Neural cell (in vitro differentiated cells): ENCODE measurements at regions not wholly inside any gene's neighbourhood (a gene's known extent, or its start where the extent isn't known, plus 50 kb on each side); places are given as distances from the start of the nearest gene placed in this dataset.

Source experiments
- EP300 ChIP-seq: fragments of 450-650 bp; conservative IDR thresholded peaks from 2 replicates; pipeline ENCODE4 v1.6.1; 2014; ENCODE audit warnings: antibody characterized with exemption, mild to moderate bottlenecking, moderate library complexity; ENCODE audit not compliant: poor library complexity, severe bottlenecking
- EZH2 ChIP-seq: fragments of 200-600, 300-800 bp; shearing (Covaris generic), sonication (generic); IDR thresholded peaks from 2 replicates; pipeline ENCODE4 v1.6.1; 2014; ENCODE audit warnings: antibody characterized with exemption, low read length, borderline replicate concordance, mild to moderate bottlenecking; ENCODE audit not compliant: insufficient read depth, poor library complexity, severe bottlenecking
- SMC3 ChIP-seq: fragments of 450-650 bp; conservative IDR thresholded peaks from 2 replicates; pipeline ENCODE4 v1.6.1; 2014; ENCODE audit warnings: antibody characterized with exemption, mild to moderate bottlenecking, moderate library complexity; ENCODE audit not compliant: poor library complexity
- TAF1 ChIP-seq: IDR thresholded peaks from 2 replicates; pipeline ENCODE4 v1.6.1; 2012; ENCODE audit warnings: low read depth
- TF ChIP-seq, protein P1 (sequence below): fragments of 450-650 bp; IDR thresholded peaks from 2 replicates; pipeline ENCODE4 v1.5.1; 2014; ENCODE audit warnings: antibody characterized with exemption, mild to moderate bottlenecking, moderate library complexity; ENCODE audit not compliant: poor library complexity, severe bottlenecking

DNA sequence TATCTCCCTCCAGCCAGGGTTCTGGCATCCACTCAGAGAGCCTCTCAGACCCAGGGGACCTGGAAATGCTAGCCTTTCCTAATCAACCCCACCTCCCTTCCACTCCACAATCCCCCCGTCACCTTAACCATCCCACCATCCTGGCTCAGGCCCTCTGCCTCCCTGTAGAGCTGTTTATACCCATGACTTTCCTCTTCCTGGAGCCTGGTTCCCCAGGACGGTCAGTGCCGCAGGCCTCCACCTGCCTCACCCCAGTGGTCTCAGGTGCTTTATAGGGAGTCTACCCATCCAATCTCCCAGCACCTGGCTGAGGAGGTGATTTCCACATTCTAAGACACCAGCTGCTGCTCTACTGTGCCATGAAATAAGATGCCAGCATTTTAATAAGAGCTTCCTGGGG lies 1159.5 kb downstream of the TBC1D22A start:
- TF ChIP-seq, protein P1, sequence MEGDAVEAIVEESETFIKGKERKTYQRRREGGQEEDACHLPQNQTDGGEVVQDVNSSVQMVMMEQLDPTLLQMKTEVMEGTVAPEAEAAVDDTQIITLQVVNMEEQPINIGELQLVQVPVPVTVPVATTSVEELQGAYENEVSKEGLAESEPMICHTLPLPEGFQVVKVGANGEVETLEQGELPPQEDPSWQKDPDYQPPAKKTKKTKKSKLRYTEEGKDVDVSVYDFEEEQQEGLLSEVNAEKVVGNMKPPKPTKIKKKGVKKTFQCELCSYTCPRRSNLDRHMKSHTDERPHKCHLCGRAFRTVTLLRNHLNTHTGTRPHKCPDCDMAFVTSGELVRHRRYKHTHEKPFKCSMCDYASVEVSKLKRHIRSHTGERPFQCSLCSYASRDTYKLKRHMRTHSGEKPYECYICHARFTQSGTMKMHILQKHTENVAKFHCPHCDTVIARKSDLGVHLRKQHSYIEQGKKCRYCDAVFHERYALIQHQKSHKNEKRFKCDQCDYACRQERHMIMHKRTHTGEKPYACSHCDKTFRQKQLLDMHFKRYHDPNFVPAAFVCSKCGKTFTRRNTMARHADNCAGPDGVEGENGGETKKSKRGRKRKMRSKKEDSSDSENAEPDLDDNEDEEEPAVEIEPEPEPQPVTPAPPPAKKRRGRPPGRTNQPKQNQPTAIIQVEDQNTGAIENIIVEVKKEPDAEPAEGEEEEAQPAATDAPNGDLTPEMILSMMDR = no peak
- no peak for TF ChIP-seq EP300
- TF ChIP-seq SMC3 = no peak
- no peak for TF ChIP-seq EZH2
- TF ChIP-seq TAF1 = no peak
